ENCODE measurements at regions not wholly inside any gene's neighbourhood (a gene's known extent, or its start where the extent isn't known, plus 50 kb on each side); places are given as distances from the start of the nearest gene placed in this dataset.
"Not testable (repeated sequence)": the region's sequence is repeated elsewhere in the genome, so short reads cannot be mapped to it uniquely, and the experiment has no call there.

DNA sequence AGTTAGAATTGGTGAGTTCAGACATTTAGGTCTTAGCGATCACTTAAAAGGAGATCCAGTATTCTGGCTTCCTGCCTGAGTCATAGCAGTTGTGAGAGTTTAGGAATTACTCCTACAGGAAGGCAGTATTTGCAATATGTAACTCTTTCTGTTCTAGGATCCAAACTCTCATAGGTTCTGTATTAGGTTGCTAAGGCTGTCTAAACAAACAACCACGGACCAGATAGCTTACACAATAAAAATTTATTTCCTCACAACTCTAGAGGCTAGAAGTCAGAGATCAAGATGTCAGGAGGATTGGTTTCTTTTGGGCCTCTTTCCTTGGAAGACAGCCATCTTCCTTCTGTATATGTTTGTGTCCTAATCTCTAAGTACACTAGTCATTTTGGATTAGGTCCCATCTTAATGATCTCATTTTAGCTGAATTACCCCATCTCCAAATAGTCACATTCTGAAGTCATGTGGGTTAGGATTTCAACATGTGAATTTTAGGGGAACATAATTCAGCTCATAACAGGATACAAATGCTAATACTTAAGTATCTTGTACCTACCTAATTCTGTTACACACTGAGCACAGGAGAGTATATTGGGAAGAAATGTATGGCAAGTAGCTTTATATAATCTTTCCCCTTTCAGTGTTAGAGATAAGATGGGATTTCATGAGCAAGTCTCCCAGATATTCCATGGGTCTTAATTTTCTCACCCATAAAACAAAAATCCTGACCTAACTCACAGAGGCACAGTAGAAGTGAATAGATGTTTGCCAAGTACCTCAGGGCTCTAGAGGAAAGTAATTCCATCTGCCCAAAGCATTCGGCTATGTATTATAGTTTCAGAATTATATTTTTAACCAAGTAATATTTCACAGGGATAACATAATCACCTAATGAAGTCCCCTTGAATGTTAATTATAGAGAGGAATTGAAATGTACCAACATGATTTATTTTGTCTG is 144.4 kb downstream of the PTBP2 start:
- peak; percentile 34 for DNase-seq

DNA sequence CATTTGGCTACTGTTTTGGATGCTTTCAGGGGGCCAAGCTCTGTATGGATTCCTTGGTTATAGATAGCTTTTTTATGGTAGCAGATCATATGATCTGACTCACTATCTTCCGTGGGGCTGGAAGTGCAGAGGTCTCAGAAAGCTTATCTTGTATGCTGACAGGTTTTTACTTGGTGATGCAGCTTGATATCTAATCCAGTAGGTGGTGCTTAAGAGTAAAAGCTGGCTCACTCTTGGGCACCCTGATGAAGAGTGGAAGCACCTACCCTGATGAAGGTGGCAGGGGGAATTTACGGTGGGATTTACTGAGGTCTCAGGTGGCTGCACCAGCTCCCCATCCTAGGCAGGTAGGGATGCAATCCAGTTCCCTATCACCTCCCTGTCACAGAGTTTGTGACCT is 151.2 kb downstream of the PTBP2 start:
- DNase-seq, result no peak

DNA sequence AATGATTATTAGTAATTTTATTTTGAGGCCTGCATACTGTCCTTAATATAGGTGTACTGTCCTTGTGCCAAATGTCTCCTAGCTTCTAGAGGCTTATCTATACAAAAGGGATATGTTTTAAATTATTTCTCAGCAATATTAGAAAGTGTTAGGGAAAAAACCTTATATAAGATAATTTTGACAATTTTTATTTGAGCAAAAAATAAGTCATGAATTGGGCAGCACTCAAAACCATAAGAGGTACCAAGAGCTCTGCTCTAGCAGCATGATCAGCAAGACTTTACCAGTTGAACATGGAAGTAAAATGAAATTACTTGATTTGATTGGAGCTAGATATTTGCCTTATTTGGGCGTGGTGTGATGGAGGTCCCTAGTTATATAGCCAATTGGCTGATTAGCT is 157.1 kb downstream of the PTBP2 start:
- DNase-seq, result no peak

DNA sequence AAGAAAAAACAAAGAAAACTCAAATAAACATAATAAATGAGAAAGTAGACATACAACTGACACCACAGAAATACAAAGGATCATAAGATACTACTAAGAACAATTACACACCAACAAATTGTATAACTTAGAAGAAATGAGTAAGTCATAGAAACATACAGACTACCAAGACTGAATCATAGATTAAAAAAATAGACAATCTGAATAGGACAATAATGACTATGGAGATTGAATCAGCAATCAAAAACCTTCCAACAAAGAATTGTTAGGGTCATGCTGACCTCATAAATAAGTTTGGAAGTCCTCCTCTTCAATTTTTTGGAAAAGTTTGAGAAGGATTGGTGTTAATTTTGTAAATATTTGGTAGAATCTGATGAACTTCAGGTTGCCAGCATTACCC is 159.0 kb downstream of the PTBP2 start:
- DNase-seq, result no peak

DNA sequence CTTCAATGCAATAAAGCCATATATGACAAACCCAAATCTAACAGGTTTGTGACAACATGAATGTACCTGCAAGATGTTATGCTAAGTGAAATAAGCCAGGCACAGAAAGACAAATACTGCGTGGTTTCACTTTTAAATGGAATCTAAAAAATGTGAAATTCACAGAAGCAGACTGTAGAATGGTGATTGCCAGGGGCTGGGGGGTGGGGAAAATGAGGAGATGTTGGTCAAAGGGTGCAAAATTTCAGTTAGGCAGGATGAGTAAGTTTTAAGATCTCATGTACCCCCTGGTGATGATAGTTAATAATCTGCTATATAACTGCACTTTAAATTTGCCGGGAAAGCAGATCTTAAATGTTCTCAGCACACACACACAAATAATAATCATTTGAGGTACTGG is 160.5 kb downstream of the PTBP2 start:
- DNase-seq, result no peak

DNA sequence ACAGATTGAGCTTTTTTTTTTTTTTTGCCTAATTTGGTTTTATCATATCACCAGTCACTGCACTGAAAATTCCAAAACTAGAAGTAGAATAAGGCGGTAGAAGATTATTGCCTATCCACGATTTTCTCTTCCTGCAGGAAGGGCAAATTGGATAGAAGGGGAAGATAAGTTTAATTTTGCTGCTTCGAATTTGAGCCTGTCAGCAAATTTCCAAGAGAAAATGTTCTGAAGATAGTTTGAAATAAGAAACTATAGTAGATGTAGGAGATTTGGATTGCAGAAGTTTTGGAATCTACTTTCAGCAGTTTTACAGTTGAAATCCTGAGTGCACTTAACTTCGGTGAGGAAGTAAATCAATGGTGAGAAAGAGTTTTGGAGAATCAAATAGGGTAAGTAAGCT is 164.9 kb downstream of the PTBP2 start:
- DNase-seq, result no peak

DNA sequence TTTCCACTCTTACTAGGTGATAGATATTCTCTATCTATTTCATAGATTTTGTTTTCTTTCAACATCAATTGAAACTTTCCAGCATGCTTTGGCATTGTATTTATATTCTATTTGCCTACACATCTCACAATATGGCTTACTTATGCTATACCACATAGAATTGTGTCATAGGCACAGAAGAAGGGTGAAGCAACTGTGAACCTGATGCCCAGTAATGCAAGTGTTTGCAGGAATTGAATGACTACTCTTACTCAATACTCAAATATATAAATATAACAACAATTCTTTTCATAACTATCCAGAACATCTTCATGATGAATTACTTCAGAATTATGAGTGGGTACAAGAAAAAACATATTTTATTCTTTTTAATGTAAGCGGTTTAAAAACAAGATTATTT is 165.9 kb downstream of the PTBP2 start:
- DNase-seq, result no peak

DNA sequence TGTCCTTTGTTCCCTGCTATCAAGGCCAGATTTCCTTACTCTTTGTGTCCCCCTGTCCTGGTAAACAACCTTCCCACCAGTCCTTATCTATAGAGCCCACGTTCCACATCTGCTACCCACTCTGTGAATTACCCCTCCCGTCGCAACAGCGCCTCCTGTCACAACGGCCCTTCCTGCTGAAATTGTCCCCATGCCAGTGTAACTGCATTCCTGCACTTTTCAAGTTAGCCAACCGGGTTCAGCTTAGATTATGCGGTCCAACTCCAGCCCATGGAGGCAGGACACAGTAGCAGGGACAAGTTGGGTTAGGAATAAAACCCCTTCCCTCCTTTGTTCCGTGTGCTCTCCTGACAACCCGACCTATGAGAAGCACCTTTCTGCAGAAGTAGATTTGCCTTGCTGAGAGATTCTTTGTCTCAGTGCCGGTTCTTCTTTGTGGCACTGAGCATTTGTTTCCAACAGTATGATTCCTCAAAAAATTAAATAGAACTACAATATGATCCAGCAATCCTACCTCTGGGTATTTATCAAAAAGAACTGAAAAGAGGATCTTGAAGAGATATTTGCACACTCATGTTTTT is 180.3 kb downstream of the PTBP2 start:
- no peak for DNase-seq

DNA sequence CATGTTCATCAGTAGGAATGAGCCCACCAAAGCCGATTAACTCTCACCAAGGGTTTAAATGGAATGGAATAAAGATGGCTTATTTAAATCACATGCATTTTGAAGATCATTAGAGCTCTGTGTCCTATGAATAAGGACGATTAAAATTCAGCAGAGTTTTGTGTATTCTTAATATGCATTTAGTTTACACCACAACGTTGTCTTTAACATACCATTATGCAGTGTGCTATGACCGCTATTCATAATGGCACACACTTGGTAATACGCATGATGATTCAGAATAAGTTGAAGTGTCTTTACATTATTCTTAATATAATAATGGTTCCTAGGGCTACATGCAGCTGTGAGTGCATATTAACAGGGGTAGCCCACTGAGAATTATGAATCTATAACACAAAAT is 190.7 kb downstream of the PTBP2 start:
- DNase-seq, result no peak

DNA sequence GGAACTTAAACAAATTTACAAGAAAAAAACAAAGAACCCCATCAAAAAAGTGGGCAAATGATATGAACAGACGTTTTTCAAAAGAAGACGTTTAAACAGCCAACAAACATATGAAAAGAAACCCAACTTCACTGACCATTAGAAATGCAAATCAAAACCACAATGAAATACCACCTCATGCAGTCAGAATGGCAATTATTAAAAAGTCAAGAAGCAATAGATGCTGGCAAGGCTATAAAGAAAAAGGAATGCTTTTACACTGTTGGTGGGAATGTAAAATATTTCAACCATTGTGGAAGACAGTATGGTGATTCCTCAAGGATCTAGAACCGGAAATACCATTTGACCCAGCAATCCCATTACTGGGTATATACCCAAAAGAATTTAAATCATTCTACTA is 194.1 kb downstream of the PTBP2 start:
- not testable (repeated sequence) for DNase-seq

DNA sequence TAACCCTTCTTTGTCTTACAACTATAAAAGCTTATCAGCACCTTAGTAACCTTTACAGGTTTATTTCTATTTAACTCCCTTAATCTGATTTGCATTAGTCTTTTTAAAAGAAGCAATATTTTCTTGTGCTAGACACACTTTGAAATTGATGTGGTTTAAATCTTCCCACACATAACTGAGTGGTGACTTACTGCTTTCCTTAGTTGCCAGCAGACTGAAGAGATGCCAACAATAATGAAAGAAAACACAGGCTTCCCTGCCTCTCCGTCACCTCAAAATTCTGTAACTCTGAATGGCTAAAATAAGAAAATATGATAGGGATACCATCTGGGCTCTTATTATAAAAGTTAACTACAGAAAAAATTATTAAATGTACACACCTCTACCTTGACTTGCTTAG is 196.8 kb downstream of the PTBP2 start:
- DNase-seq, result no peak

DNA sequence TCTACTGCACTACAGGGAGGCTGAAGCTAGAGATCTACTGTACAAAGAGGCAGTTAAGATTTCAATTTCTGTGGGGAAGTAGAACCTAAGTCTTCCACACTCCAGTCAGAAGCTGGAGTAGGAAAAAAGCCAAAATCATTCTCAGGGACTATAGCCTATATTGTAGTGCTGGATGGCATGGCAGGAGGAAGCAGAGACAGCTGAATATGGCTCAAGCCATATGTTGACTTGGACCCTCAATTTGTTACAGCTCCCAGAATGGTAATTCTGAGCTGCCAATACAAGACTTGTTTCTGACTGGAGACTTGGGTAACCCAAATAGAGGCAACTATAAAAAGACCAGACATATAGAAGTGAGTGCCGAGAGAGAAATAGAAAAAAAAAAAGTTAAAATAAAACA is 200.6 kb downstream of the PTBP2 start:
- DNase-seq, result no peak

DNA sequence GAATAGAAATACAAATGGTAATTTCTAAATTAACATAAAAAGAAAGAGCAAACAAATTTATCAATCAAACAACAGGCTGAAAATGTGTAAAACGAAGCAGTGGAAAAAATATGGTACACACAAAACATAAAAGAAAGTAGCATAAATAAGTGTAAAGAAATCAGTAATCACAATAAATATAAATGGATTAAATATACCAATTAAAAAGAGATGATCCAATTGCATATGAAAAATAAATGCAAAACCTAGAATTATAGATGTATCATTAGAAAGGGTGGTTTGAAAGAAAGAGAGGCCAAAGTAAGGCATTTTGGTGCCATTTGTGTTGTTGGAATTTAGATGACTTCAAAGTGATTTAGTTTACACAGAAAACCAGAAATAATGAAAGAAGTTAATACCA is 202.2 kb downstream of the PTBP2 start:
- DNase-seq, result no peak

DNA sequence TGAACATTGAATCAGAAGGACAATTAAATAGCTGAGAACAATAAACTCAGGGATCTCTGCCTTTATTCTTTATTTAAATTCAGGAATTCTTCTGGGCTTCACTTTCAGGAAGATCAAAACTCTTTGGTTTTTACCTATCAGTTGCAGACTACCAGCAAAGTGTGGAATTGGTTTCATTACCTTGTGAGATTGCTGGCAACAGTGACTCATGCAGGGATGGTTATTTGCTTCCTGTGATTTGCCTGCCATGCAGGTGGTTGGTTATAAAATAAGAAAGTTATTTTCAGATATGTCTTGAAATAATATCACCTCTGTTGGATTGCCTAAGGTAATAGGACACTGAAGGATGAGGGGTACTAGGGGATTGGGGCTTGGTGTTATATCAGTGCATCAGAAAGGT is 204.6 kb downstream of the PTBP2 start:
- no peak for DNase-seq

DNA sequence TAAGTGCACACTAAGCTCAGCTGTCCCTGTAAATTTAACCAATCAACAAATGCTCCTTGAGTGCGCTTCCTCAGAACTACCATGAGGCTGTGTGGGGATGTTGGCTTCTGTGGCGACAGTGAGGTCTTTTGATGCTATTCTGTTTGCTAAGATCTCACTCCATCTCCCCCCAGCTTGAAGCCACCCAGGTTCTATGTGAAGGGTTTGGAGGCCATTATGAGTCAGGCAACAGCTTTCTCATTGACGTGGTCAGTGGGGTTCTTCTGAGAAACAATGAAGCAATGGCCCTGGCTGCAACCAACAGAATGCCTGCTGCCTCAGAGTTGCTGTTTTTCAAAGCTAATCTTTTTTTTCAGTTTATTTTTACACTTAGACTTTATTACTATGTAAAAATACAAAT is 205.5 kb downstream of the PTBP2 start:
- DNase-seq, result peak; percentile 5

DNA sequence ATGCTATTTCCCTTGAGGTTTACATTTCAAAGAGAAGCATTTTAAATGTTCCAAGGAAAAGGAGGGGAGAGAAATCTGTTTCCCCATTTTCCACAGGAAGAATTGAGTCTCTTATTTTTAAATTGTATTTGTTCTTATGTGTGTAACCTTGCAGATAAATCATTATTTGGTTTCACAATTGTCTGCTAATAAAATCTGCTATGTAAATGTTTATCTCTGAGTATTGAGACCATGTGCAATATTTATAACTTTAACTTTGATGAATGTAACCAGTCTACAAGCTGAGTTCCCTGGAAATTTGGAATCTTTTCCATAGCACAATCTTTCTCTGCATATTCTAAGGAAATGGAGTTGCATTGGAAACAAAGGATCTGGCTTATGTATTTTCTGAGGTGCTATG is 209.6 kb downstream of the PTBP2 start:
- DNase-seq, result no peak

DNA sequence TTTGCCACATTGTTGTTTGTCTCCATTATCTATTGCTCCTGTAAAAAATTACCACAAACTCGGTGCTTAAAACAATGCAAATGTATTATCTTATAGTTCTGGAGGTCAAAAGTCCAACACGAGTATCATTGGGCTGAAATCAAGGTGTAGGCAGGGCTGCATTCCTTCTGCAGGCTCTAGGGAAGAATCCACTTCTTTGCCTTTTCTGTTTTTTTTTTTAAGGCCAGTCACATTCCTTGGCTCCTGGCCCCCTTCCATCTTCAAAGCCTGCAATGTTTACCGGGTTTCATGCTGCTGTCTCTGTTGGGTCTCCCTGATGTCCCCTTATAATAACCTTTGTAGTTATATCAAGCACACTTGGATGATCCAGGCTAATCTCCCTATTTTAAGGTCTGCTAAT is 212.7 kb downstream of the PTBP2 start:
- no peak for DNase-seq

DNA sequence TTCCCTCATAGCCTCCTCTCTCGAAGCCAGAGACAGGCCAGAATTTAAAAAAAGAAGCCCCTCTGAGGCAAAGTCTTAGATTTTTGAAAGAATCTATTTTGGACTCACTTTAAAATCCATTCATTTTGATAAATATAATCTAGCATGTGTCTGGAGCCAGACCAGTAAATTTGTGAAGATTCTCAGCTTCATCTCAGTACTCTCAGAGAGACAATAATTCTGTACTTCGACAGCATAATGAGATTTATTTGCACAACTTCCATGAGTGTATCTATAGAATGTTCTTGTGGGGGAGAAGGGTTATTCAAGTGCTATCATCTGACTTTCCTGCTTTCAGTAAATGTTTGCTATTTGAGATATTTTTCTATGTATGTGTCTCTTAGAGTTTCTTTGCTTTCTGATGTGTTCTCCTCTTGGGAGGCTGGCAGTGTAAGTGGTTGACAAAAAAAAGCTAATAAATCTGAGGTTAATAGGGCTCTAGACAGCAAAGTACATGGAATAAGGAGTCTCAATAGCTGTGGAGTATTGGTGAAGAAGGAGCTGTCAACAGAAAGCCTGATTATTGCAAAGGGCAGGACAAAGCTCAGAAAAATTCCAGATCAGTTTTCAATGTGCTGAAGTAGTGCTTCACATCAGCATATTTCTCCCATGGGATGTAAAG is 223.0 kb downstream of the PTBP2 start:
- DNase-seq, result no peak

DNA sequence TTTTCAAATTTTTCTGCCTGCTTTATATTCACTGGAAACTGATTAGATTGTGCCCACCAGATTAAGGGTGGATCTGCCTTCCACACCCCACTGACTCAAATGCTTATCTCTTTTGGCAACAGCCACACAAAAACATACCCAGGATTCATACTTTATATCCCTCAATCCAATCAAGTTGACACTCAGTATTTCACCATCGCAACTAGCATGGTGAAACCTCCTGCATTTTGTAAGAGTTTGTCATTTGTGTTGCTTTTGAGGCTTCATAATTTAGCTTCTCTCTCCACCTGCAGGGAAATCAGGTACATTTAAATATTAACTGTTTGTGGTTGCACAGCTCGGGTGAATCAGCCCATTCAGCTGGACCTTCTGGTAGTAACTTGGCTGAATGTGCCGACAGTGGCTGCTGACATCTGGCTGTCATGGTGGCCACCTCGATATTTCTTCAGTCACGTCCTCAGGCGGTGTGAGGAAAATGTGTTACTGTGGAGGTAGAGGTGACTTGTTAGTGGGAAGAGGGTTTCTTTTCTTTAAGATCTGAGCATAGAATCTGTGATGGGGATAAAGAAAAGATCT is 224.0 kb downstream of the PTBP2 start:
- DNase-seq, result no peak

DNA sequence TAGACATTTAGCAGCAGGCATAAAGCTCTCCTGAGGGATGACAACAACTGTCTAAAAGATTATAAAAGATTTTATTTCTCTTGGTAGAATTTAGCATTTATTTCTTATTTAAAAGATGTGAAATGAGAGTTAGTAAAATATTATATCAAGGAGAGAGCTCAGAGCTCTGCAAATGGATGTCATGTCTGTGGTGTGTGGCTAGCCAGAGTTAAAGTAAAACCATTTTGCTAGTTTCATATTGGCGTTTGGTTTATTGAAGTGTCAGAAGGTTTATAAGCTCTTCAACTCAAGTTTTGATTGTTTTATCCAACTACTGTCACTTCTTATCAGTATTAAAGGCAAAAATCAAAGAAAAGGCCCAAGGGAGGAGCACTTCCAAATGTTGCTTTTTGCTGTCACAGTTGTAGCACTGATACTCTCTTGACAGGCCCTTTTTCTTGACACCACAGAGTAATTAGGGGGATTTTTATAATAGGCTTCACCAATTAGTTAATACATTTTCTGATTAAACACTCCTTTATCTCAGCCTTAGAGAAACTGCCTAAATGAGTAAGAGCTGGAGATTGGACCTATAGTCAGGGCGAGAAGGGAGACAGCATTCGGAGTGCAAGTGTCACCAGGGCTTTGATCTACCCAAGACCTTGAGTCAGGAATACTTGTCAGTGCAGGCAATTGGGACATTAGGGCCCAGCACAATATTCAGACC is 233.9 kb downstream of the PTBP2 start:
- no peak for DNase-seq

DNA sequence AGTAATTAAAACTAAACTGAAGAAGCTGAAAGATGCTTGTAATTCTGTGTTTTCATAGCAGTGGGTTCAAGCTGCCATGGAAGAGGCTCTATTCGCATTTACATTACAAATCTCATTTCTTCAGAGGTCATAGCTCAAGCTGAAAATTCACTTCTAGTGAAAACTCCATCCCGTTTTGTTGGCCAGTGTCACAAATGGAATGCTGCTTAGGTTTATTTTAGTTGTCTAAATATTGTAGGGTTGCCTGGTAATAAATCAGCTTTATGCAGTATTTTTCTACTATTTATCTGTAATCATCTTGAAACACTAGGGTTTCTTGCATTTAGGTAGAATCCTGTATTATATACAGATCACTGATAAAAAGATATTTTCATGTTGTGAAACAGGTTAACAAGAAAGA is 240.6 kb downstream of the PTBP2 start:
- DNase-seq, result no peak

DNA sequence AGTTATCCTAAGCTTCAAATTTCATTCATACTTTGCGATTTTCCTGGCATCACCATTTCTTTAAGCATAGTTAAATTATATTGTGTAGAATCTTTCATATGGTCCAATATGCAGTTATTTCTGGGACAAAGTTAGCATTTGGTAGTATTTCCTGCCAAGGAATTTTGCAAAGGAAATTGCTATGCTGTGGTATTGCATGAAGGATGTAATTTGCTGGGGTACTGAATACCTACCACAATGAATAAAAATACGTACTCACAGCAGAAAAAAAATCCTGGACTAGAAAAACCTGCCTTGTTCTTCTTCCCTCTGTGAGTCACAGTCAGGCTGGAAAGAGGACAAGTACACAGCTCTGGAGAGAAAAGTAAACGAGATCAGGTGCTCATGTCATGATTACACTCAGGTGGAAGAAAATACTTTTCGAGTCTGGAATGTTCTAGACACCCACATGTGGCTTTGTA is 241.2 kb downstream of the PTBP2 start:
- no peak for DNase-seq

DNA sequence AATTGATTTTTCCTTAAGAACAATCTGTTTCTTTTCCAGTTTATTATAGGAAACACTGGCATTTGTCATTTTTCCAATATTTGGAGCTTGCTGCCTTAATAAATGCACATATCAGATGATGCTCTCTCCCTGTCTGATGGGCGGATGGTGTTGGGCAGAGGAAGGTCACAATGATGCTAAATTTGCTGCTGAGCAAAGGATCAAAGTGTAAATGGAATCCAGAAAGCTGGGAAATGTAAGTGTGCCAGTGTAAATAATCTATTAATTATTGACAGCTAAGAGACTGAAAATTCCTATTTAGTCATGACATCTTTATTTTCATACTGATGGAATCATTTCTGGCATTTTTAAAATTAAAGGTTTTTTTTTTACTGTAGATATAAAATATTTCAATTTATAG is 243.2 kb downstream of the PTBP2 start:
- DNase-seq, result no peak

Measured in activated CD4-positive, alpha-beta T cell treated with anti-CD3 and anti-CD28 coated beads, Interleukin-2, Interleukin-6, amounts not matched to agents 100 ng/mL and 50 ng/mL, durations not matched to agents 16 hours and 8 hours (primary cell).